ENCODE measurements at regions not wholly inside any gene's neighbourhood (a gene's known extent, or its start where the extent isn't known, plus 50 kb on each side); places are given as distances from the start of the nearest gene placed in this dataset.

DNA sequence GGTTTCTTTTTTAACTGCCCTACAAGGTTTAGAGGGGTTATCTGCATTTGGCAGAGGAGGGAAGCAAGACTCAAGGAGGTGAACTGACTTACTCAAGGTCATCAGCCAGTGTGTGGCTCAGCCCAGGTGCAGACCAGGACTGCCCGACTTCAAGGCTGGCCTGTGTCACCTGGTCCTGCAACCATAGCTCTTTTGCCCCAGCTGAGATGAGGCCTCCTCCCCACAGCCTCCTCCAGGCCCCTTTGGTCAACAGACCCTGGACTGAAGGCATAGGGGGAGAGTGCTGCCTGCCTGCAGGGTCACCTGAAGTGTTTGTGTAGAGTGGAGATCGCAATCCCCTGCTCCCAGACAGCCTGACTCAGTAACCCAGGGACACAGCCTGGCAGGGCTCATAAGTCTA, 168.5 kb upstream of the GLI2 start:
- no peak for DNase-seq (ENCODE audit: low spot score)

DNA sequence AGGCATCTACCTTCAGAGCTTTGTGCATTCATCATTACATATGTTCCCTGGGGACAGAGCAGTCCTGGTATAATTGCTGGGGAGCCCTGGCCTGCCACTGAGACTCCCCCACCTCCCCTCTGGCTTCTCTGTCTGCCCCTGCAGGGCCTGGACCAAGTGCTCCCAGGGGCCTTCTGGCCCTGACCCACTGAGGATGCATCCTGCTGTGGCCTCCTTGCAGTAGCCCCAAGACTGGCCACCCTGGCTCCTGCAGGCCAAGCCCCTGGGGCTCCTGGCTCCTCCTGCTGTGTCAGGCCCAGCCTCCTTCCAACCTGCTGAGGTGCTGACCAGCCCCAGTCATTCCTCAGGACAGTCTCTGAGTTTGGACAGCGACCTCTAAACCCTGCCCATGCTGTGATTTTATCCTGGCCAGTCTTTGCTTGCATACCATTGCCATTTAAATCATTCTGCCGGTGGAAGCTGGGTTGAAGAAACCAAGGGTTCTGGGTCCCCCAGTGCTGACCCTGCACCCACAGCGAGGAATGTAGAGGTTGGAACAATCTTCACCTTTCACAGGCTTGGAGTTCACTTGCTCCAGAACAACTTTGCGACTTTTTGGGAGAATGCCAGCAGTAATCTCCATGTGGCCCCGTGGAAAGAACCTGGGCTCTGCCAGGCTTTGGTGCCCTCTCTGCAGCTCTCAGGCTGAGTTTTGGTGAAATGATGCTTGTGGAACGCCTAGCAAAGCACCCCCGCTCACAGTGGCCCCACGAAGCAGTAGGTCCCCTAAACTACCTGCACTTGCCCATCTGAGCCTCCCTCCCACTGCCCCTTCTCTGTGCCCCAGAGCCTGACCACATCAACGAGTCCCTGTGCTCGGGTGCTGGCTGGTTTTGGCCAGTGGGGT, 167.3 kb upstream of the GLI2 start:
- no peak for DNase-seq (ENCODE audit: low spot score)

DNA sequence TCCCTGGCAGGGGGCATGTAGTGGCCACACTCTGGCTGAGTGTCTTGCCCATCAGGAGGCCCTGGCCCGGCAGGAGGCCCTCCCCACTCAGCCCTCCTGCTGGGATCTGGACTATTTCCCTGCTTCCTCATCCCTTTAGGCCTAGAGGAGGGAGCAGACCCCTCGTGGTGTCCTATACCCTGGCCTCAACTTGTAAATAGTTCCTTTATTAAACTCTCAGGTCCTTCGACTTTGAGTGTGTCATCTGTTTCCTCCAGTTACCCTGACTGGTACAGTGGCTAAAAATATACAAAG, 166.7 kb upstream of the GLI2 start:
- no peak for DNase-seq (ENCODE audit: low spot score)

DNA sequence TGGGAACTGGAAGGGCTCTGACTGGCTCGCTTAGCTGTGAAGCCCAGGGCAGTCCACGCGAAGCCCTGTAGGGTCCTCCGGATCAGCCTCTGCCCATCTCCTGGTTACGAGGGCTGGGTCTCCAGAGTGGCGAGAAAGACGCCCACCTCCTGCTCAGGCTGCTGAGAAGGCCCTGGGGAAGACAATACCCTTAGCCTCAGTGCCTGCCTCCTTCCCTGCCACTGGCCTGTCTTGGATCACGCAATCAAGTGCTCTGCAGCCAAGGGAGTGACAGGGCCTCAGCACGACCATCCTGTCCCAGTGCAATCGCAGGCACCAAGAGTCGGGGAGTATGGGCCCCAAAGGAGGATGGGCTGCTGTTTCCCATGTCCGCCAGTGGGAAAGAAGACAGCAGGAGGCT, 165.7 kb upstream of the GLI2 start:
- no peak for DNase-seq (ENCODE audit: low spot score)

DNA sequence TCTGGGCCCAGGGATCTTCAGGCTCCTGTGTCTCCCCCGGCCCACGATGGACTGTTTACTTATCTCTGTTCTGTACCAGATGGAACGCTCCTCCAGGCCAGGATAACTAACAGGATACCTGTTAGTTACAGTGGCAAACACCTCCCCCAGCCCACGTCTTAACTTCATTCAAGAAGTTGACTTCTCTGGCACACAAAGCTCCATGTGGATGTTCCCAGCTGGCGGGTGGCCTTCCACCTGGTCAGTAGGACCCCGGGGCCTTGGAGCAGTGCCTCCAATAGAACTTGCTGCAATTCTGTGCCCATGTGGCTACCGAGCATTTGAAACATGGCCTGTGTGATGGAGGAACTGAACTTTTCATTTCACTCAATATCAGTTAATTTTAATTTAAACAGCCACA, 165.1 kb upstream of the GLI2 start:
- DNase-seq (ENCODE audit: low spot score): no peak

DNA sequence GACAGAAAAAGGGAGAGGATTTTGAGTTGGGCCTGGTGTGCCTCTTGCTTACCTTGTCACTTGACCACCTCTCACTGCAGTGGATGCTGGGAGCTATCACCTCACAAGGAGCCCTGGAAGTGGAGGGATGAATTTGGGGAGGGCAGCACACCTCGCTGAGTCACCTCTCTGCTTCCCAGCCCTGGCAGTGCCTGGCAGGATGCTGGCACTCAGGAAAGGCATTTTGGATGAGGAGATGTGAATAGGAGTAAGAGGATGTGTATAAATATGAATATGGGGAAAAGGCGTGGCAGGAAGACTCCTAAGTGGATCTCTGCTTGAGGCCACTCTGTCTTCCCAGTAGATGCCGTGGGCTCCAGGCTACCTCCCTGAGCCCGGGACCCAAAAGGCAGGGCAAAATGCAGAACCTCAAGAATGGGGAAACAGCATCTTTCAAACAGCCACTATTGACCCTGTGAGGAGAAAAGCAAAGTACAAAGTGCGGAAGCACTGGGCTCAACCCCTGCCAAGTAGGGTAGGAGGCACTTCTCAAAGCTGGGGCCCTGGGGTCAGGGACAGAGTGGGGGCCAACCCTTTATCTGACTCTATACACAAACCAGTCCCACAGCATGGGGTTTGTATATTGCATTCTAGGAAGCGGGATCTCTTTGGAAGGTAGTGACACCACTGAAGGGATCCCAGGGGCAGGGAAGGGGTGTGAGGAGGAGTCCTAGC, 164.5 kb upstream of the GLI2 start:
- DNase-seq (ENCODE audit: low spot score): no peak

DNA sequence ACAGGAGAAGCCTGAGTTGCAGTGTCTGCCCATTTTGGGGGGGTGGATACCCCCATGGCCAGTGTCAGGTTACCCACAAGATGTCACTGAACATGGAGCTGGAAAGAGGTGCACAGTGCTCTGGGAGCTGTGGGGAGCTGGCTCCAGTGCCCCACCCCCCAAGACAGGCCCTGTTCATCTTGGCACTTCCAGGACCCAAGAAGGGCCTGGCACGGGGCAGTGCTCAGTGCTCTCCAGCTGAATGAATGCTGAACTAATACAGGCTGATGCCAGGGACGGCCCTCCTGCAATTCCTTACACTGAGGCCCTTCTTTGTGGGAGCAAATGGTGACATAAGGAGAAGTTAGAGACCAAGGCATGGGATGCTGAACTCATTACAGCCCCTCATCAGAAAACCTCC, 163.4 kb upstream of the GLI2 start:
- no peak for DNase-seq (ENCODE audit: low spot score)

DNA sequence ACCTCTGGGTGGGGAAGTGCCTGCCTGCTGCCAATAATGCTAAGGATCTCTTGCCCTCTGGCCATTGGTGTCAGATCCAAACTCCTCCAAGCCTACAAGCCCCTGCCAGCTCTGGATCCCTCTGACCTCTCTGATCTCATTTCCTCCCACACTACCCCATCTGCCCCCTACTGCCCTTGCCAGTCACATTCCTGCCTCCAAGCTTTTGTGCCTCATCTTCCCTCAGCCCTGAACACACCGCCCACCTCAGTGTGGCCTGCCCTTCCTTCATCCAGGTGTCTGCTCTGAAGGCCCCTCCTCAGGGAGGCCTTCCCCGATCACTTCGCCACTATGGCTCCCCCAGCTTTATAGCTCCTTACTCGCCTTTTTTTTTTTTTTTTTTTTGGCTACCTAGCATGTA, 161.0 kb upstream of the GLI2 start:
- no peak for DNase-seq (ENCODE audit: low spot score)

DNA sequence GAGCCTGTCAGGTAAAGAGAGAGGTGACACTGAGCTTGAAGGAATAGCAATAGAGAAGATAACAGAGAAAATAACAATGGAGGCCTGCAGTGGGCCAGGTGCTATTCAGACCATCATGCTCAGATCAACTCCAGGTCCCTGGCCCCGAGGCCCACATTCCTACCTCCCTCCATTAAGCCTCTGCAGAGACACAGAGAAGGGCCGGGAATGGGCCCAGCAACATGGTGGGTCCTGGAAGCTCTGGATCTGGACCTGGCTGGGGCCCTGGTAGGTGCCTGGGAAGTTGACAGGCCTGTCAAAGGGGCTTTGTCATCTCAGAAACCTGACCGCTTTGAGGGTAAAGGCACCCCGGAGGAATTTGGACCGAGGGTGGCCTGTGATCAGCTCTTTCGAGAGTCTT, 159.7 kb upstream of the GLI2 start:
- DNase-seq (ENCODE audit: low spot score): no peak

DNA sequence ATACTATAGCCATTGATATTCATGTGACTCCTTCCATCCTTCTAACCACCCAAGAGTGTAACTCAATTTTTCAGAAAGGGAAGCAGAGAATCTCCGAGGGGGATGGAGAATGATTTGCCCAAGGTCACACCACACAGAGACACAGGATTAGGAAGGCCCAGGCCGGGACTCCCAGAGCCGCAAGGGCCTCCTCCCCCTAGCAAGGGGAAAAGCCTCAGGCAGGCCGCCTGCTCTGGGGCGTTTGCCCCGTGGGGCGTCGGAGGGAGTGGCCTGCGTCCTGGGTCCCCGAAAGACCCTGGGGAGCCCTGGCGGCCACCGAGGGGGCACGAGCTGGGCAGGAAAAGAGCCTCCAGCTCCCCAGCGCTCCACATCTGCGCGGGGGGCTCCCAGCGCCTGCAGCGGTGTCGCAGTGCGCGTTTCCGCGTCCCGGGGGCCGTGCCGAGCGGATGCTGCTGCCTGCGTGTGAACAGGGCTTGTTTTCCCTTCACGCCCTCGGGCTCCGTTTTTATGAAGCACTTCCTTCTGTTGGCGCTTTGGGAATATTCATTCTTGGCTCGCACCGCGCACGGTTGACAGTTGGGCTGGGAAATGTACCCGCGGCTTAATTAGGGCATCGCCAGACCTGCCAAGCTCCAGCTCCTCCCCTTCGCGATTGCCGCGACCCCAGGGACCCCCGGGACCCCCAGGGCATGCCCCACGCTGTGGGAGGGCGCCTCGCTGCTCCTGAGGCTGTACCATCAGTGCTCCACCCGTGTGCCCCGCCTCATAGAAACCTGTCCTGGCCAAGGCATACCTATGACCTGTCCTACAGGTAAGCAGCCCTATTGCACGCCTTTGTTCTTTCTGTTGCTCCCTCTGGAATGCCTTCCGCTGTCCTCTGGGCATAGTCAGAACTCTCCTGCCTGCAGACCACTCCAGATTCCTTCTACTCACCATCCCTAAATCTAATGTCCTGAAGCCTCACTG, 158.9 kb upstream of the GLI2 start:
- no peak for DNase-seq (ENCODE audit: low spot score)

DNA sequence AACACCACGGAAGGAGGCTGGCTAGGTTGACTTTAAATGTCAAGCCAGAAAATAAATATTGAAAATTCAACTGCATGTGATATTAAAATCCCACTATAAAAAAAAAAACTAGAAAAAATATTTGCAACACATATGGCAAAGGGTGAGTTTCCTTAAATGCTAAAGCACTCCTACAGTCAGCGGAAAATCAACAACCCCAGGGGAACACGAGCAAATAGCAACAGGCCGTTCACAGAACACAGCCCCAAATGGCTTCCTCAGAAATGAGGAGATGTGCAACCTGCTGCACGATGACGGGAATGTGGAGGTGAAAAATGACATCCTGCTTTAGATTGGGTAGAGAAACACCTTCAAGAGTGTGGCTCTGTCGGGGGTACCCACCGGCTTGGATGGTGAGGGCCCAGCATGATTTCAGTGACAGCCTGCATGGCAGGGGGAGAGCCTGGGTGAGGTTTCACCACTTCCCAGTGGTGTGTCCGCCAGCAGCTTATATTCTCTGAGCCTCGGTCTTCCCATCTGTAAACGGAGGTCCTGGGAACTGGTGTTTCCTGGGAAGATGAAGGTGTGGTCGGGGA, 157.9 kb upstream of the GLI2 start:
- no peak for DNase-seq (ENCODE audit: low spot score)

DNA sequence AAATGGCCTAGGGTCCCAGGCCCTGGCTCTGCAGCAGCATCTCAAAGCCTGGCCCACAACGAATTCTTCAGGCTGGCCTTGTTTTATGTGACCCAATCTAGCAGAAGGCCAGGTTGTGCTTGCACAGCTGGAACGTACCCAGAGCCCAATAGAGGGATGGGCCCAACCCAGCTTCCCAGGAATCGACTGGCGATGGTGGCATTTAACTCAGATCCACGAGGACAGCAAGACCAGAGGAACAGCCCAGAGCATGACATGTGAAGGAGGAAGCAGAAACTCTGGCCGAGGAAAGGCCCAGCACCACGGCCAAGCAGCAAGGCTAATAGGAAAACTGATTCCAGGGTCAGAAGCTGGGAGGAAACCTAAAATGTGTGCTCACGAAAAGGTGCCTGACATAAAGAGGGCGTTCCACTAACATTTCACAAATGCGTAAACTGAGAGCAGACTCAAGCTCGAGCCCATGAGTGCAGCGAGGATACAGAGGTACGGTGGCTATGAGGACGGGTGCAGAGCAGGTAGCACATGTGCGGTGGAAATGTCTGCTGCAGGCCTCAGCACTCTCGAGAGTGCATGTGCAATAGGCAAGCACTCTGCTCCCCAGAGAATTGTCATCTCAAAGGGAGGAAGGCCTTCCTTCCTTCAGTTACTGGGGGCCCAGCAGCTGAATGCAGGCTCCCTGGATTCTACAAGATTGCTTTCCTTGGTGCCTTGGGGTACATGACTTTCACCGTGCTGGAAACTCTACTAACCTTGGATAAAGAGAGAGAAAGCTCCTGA, 156.9 kb upstream of the GLI2 start:
- DNase-seq (ENCODE audit: low spot score): no peak

DNA sequence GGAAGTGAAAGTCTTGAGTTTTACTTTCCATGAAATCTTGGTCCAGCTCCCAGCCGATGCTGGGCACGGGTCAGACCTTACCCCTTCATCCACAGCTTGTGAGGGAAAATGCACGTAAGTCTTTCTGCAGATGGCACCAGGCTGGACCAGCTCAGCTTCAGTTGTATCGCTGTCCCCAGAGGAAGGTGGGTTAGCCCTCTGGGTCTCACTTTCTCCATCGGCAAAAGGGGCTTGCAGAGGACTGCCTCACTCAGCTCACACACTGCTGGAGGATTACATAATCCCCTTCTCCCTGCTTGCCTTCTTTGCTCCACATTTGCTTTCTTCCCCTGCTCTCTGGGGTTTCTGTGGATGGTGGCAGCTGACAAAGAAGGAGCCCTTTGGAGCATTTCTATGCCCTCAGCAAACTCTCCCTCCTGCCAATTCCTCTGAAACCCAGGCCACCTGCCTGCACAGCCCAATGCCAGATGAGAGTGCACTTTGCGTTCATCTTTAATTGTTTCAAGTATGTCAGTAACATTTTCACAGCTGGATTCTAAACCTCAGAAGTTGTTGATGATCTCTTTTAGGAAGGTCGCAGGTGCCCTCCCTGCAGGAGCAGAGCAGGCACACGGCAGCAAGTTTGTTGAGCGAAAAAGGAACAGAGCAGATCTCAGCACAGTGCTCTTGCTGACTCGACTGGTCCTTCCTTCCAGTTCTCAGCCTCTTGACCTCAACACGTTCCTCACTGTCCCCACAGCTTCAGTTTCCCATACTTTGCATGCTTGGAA, 155.6 kb upstream of the GLI2 start:
- DNase-seq (ENCODE audit: low spot score): no peak

DNA sequence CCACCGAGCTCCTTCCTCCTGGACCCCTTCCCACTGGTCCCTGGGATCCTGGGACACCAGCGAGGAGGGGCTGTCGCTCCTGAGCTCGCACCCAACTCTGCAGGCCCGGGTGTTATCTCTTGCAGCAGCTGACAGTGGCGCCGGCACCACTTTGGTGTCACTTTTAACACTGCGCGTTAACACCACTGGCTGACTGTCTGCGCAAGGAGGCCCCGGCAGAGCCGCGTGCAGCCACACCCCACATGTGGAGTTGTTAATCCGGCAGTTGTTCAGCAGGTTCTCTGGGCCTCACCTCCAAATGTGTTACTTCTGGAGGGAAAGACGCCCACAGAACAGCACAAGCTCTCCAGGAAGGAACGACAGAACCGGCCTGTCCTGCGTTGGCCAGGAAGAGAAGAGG, 155.0 kb upstream of the GLI2 start:
- no peak for DNase-seq (ENCODE audit: low spot score)

DNA sequence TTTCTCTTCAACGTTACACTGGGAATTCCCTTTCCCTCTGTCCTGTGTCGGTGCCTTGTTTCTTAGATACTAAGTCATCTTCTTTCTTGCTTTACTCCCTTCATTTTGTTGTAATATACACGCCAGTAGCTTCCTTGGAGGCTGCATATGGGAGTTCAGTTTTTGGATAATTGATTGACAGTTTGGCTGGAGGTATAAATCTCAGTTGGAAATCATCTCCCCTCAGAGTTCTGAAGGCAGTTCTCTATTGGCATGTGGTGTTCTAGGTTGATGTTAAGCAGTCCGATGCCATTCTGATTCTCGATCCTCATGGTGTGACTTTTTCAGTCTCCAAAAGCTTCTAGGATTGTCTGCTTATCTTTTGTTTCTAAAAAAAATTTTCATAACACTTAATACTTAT, 152.5 kb upstream of the GLI2 start:
- no peak for DNase-seq (ENCODE audit: low spot score)

DNA sequence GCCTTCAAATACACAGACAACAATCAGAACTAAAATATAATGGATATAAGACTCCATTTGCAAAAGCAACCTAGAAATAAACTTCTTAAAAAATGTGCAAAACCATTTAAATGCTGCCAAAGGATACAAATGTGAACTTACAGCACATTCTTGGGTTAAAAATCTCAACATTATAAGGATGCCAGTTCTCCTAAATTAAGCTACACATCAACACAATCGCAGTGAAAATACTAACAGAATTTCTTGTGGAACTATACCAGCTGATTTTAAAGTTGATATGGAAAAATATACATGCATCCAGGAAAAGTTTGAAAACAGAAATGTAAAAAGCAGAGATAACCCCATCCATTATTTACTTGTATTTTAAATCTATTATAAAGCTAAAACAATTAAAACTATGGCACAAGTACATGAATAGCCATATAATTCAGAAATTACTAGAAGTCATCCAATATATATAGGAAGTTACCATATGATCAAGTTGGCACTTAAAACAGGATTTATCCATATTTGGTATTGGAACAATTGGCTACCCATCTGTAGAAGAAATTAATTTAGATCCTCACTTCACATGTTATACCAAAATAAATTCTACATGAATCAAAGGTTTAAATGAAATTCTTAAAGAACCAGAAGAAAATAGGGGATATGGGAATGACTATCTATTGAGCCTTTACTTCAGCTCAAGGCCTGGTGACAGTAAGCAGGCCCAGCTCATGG, 151.7 kb upstream of the GLI2 start:
- DNase-seq (ENCODE audit: low spot score): no peak

DNA sequence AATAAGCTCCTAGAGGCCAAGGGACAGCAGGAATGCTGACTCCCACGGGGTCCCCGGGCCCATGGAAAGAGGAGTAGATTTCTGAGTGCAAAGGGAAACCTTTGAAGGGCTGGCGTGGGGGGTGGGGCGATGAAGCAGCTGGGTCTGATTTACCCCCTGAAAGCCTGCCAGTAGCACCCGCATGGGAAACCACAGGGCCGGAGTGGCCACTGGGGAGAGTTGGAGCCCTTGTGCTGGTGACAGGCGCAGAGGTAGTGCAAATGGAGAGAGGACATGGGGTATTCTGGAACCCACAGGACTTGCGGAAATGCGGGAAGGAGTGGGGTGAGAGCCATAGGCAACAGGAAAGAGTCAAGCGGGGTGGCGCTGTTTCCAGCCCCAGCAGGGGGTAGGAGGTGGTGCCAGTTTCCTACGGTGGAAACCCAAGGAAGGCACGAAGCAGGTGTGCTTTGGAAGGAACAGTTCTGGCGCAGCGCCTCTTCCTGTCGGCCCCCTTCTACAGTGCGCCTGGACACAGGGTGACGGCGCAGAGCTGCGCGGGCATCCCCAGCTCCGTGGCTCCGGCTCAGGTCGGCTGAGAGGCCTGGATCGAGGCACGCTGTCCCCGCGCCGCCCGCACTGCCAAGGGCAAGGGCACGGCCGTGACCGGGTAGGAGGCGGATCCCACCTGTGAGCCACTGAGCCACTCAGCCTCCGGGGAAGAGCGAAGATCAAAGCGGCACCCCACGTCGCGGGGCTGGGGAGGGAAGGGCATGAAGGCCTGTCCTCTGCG, 149.0 kb upstream of the GLI2 start:
- DNase-seq (ENCODE audit: low spot score): no peak

DNA sequence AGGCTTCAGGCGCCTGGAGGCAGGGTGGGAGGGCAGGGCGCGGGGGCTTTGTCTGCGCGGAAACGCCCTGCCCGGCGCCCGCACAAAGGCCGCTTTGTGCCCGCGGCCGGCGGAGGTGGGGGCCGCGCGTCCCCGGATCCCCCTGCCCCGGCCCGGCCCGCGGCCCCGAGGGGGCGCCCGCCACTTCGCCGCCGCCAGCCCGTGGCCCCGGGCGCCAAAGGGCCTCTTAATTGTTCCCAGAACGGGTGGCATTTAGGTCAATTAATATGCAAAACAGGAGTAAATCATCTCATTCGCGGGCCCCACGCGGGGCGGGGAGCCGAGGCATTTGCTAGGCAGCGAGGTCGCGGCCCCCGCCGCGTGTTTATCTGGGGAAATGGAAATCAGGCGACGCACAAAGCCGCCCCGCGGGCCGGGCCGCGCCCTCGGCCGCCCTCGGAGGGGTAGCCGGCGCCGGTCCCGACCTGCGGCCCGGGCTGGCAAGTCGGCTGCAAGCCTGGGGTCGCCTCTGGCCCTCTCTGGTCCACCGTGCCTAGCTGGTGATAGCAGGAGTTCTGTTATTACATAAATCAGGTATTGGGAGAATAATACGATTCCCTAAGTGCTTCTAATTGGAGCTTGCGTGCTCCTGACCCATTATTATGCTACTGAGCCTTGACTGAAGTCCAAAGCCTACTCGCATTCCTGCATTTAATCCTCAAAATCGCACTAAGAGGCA, 148.2 kb upstream of the GLI2 start:
- DNase-seq (ENCODE audit: low spot score): no peak

DNA sequence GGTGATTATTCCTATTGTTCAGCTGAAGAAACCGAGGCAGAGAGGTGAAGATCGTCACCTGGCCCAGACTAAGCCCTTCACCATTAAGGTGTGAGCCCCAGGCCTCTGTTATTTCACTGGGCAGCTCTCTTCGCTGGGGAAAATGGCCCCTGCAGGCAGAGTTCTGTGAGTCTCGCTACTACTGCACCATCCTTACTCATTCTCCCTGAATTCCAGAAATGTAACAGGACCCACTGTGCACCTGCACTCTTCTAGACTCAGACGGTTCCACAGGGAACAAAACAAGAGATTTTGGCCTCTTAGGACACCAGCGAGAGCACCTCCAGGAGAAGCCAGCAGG, 147.7 kb upstream of the GLI2 start:
- DNase-seq (ENCODE audit: low spot score): no peak

Data from hepatic stellate cell (primary cell).